GM23338 (cell line): ENCODE measurements at regions not wholly inside any gene's neighbourhood (a gene's known extent, or its start where the extent isn't known, plus 50 kb on each side); places are given as distances from the start of the nearest gene placed in this dataset.

Source experiments
- CREB1 ChIP-seq: fragments of 250-450 bp; sonication (Bioruptor Pico); IDR thresholded peaks from 2 replicates; pipeline ENCODE4 v1.5.0; 2020; ENCODE audit warnings: low read depth, mild to moderate bottlenecking, moderate library complexity
- EZH2 ChIP-seq: fragments of 200-600 bp; sonication (generic); IDR thresholded peaks from one replicate; pipeline ENCODE4 v1.8.0; 2017; ENCODE audit warnings: antibody characterized with exemption, mild to moderate bottlenecking, low read depth; ENCODE audit not compliant: unreplicated experiment
- EZH2phosphoT487 ChIP-seq: fragments of 200-600 bp; sonication (generic); IDR thresholded peaks from one replicate; pipeline ENCODE4 v1.8.1; 2018; ENCODE audit warnings: antibody characterized with exemption; ENCODE audit not compliant: unreplicated experiment
- POLR2AphosphoS5 ChIP-seq: IDR thresholded peaks from 2 replicates; pipeline ENCODE4 v1.6.1; 2016; ENCODE audit warnings: antibody characterized with exemption, low read depth
- ZNF114 ChIP-seq: fragments of 250-450 bp; sonication (Bioruptor Pico); IDR thresholded peaks from 2 replicates; pipeline ENCODE4 v1.5.0; 2020; ENCODE audit warnings: mild to moderate bottlenecking, moderate library complexity
- ZNF331 ChIP-seq: fragments of 250-450 bp; sonication (Bioruptor Pico); IDR thresholded peaks from 2 replicates; pipeline ENCODE4 v1.5.0; 2020; ENCODE audit warnings: low read depth, mild to moderate bottlenecking, moderate library complexity
- TF ChIP-seq, protein P1 (sequence below), 2 experiments: fragments of 200-600 bp in 1 of 2; sonication (generic) in 1 of 2; conservative IDR thresholded peaks; 2 replicates each; pipeline versions ENCODE4 v1.5.1 to v1.6.1; 2016 to 2017; ENCODE audit warnings: antibody characterized with exemption in 2 of 2, low read depth in 2 of 2, mild to moderate bottlenecking in 2 of 2, moderate library complexity in 1 of 2
- TF ChIP-seq, protein P2 (sequence below): IDR thresholded peaks from one replicate; pipeline ENCODE4 v1.6.1; 2018; ENCODE audit warnings: antibody characterized with exemption; ENCODE audit not compliant: unreplicated experiment

DNA sequence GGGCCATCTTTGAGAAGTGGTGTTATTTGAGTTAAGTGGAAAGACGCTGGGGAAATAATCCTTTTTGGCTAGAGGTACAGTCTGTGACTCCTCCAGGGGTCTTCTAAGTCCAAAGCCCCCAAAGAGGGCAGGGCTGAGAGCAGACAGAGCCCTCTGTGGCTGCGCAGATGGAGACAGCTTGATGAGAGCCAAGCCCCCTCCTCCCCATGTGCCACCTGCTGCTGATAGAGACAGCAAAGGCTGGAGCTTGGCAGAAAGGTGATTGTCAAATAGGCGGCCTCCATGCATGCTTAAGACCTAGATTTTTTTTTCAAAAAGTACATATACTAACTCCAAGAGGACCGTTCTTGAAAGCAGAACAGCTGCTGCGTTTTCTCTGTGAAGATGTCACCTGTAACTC is 72.4 kb downstream of the CRYGS start:
- TF ChIP-seq, protein P1, sequence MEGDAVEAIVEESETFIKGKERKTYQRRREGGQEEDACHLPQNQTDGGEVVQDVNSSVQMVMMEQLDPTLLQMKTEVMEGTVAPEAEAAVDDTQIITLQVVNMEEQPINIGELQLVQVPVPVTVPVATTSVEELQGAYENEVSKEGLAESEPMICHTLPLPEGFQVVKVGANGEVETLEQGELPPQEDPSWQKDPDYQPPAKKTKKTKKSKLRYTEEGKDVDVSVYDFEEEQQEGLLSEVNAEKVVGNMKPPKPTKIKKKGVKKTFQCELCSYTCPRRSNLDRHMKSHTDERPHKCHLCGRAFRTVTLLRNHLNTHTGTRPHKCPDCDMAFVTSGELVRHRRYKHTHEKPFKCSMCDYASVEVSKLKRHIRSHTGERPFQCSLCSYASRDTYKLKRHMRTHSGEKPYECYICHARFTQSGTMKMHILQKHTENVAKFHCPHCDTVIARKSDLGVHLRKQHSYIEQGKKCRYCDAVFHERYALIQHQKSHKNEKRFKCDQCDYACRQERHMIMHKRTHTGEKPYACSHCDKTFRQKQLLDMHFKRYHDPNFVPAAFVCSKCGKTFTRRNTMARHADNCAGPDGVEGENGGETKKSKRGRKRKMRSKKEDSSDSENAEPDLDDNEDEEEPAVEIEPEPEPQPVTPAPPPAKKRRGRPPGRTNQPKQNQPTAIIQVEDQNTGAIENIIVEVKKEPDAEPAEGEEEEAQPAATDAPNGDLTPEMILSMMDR (conservative IDR thresholded peaks at IDR 0.05; ENCODE audit: low read depth in 2 of 2) = no peak
- TF ChIP-seq, protein P2, sequence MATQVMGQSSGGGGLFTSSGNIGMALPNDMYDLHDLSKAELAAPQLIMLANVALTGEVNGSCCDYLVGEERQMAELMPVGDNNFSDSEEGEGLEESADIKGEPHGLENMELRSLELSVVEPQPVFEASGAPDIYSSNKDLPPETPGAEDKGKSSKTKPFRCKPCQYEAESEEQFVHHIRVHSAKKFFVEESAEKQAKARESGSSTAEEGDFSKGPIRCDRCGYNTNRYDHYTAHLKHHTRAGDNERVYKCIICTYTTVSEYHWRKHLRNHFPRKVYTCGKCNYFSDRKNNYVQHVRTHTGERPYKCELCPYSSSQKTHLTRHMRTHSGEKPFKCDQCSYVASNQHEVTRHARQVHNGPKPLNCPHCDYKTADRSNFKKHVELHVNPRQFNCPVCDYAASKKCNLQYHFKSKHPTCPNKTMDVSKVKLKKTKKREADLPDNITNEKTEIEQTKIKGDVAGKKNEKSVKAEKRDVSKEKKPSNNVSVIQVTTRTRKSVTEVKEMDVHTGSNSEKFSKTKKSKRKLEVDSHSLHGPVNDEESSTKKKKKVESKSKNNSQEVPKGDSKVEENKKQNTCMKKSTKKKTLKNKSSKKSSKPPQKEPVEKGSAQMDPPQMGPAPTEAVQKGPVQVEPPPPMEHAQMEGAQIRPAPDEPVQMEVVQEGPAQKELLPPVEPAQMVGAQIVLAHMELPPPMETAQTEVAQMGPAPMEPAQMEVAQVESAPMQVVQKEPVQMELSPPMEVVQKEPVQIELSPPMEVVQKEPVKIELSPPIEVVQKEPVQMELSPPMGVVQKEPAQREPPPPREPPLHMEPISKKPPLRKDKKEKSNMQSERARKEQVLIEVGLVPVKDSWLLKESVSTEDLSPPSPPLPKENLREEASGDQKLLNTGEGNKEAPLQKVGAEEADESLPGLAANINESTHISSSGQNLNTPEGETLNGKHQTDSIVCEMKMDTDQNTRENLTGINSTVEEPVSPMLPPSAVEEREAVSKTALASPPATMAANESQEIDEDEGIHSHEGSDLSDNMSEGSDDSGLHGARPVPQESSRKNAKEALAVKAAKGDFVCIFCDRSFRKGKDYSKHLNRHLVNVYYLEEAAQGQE = no peak
- TF ChIP-seq EZH2 (no peak), EZH2phosphoT487 (no peak), CREB1 (CRISPR knock-in tag) (no peak), POLR2AphosphoS5 (no peak), ZNF331 (no peak), ZNF114 (no peak)
